IgD-negative memory B cell (primary cell): ENCODE measurements at regions not wholly inside any gene's neighbourhood (a gene's known extent, or its start where the extent isn't known, plus 50 kb on each side); places are given as distances from the start of the nearest gene placed in this dataset.
A peak's percentile ranks its signal among the peaks of the same experiment; 100 is the strongest.
"Not testable (repeated sequence)": the region's sequence is repeated elsewhere in the genome, so short reads cannot be mapped to it uniquely, and the experiment has no call there.

Source experiments
- H3K27ac Mint-ChIP-seq, 3 donors: one replicate each; pipeline ENCODE4 v1.8.0; 2020 to 2022; ENCODE audit warnings: mild to moderate bottlenecking in 3 of 3, mixed read lengths in 3 of 3, moderate library complexity in 1 of 3
- H3K27me3 Mint-ChIP-seq: one replicate; pipeline ENCODE4 v1.8.0; 2021; ENCODE audit warnings: mixed read lengths
- H3K36me3 Mint-ChIP-seq: one replicate; pipeline ENCODE4 v1.8.0; 2020; ENCODE audit warnings: mild to moderate bottlenecking, mixed read lengths
- H3K4me1 Mint-ChIP-seq, 3 donors: one replicate each; pipeline ENCODE4 v1.8.0; 2020 to 2022; ENCODE audit warnings: mixed read lengths in 3 of 3, mild to moderate bottlenecking in 1 of 3
- H3K4me3 Mint-ChIP-seq, 4 donors: one replicate each; pipeline ENCODE4 v1.8.0; 2020 to 2022; ENCODE audit warnings: mild to moderate bottlenecking in 4 of 4, mixed read lengths in 4 of 4, moderate library complexity in 3 of 4
- H3K9me3 Mint-ChIP-seq, 3 donors: one replicate each; pipeline ENCODE4 v1.8.0; 2020 to 2021; ENCODE audit warnings: mixed read lengths in 3 of 3, mild to moderate bottlenecking in 1 of 3

- Mint-ChIP-seq H3K9me3 (peaks cover 0 to 2% (median 0%) of the 10 kb centered on the region in 3 donors), H3K36me3 (peaks cover 6% of the 10 kb centered on the region), H3K4me3 (no peak overlapping the region)
Observed at GRCh38 chr5:159509002-159509660, 178.8 kb upstream of the IL12B start.

GRCh38 chr5:159510282-159510681 is 180.0 kb upstream of the IL12B start:
- Mint-ChIP-seq H3K9me3 (peaks cover 0 to 2% (median 0%) of the 10 kb centered on the region in 3 donors), H3K4me1 (peaks cover 0 to 7% (median 2%) of the 10 kb centered on the region in 3 donors), H3K27me3 (no peaks in the 10 kb centered on the region), H3K36me3 (peaks cover 6% of the 10 kb centered on the region), H3K27ac (no peak overlapping the region), H3K4me3 (no peak overlapping the region)

More at GRCh38 chr5:159509002-159509660, 178.8 kb upstream of the IL12B start:
- H3K27ac Mint-ChIP-seq: no peak overlapping the region
- no peaks in the 10 kb centered on the region for H3K27me3 Mint-ChIP-seq
- H3K4me1 Mint-ChIP-seq: peaks cover 0 to 3% (median 0%) of the 10 kb centered on the region in 3 donors

DNA sequence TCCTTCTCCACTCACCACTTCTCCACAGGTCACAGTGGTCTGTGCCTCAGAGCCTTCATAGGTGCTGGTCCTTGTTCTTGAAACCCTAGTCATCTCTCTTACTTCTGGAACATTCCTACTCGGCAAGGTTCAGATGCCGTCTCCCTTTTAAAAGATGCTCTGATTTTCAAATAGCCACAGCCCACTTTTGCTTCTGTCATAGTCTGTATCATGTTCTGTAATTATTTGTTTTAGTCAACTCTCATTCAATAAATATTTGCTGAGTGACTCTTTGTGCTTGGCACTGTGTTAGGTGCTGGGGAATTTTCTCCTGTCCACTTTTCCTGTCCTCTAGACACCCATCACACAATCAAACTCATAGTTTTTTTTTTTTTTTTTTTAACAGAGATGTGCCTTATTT is 181.3 kb upstream of the IL12B start:
- H3K27me3 Mint-ChIP-seq: no peaks in the 10 kb centered on the region
- H3K27ac Mint-ChIP-seq: no peak overlapping the region
- H3K4me1 Mint-ChIP-seq: peaks cover 0 to 12% (median 6%) of the 10 kb centered on the region in 3 donors
- peaks cover 0 to 2% (median 0%) of the 10 kb centered on the region in 3 donors for H3K9me3 Mint-ChIP-seq
- H3K36me3 Mint-ChIP-seq: peaks cover 6% of the 10 kb centered on the region
- H3K4me3 Mint-ChIP-seq: no peak overlapping the region

DNA sequence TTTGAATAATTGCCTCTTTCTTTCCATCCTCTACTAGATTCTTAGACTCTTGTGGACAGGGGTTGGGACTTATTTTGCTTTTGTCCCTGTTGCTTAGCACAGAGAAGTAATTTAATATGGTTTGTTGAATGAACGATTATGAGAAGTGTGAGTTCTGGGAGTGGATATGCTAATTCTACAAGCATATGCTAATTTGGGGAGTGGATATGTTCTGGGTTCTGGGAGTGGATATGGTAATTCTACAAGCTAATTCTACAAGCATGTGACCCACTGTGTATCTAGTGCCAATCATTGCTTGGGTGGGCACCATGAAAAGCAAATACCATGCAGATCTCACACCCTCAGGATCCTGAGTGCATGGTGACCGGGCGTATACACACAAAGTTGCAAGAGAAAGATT is 181.8 kb upstream of the IL12B start:
- Mint-ChIP-seq H3K9me3 (peaks cover 0 to 2% (median 0%) of the 10 kb centered on the region in 3 donors), H3K36me3 (peaks cover 6% of the 10 kb centered on the region), H3K27me3 (no peaks in the 10 kb centered on the region), H3K4me1 (peaks cover 0 to 12% (median 6%) of the 10 kb centered on the region in 3 donors), H3K27ac (no peak overlapping the region), H3K4me3 (no peak overlapping the region)

- Mint-ChIP-seq H3K4me1 (peaks cover 0 to 10% (median 6%) of the 10 kb centered on the region in 3 donors), H3K27me3 (no peaks in the 10 kb centered on the region), H3K9me3 (peaks cover 0 to 2% (median 0%) of the 10 kb centered on the region in 3 donors), H3K4me3 (no peak overlapping the region), H3K27ac (peak overlapping the region in 1 of 3 donors; percentile 22), H3K36me3 (no peaks in the 10 kb centered on the region)
Observed at GRCh38 chr5:159514229-159514810, 184.0 kb upstream of the IL12B start.

- Mint-ChIP-seq H3K4me1 (peaks cover 0 to 10% (median 6%) of the 10 kb centered on the region in 3 donors), H3K4me3 (no peak overlapping the region), H3K9me3 (peaks cover 0 to 2% (median 0%) of the 10 kb centered on the region in 3 donors), H3K36me3 (peaks cover 3% of the 10 kb centered on the region), H3K27ac (peak overlapping the region in 1 of 3 donors; percentile 22), H3K27me3 (no peaks in the 10 kb centered on the region)
Observed at GRCh38 chr5:159515197-159515596, 184.9 kb upstream of the IL12B start.

- H3K4me1 Mint-ChIP-seq: peaks cover 0 to 10% (median 6%) of the 10 kb centered on the region in 3 donors
- H3K36me3 Mint-ChIP-seq: peaks cover 3% of the 10 kb centered on the region
- H3K27ac Mint-ChIP-seq: no peak overlapping the region
- peaks cover 0 to 2% (median 0%) of the 10 kb centered on the region in 3 donors for H3K9me3 Mint-ChIP-seq
- no peaks in the 10 kb centered on the region for H3K27me3 Mint-ChIP-seq
- H3K4me3 Mint-ChIP-seq: peak overlapping the region in 1 of 4 donors; percentile 82
Observed at GRCh38 chr5:159515909-159516415, 185.7 kb upstream of the IL12B start.

- H3K27ac Mint-ChIP-seq: no peak overlapping the region
- peaks cover 0 to 9% (median 6%) of the 10 kb centered on the region in 3 donors for H3K4me1 Mint-ChIP-seq
- H3K9me3 Mint-ChIP-seq: peaks cover 0 to 2% (median 0%) of the 10 kb centered on the region in 3 donors
- H3K27me3 Mint-ChIP-seq: no peaks in the 10 kb centered on the region
- H3K36me3 Mint-ChIP-seq: peaks cover 6% of the 10 kb centered on the region
- no peak overlapping the region for H3K4me3 Mint-ChIP-seq
Observed at GRCh38 chr5:159518371-159518770, 188.1 kb upstream of the IL12B start.

GRCh38 chr5:159519365-159519764 is 189.1 kb upstream of the IL12B start:
- H3K4me3 Mint-ChIP-seq: no peak overlapping the region
- H3K9me3 Mint-ChIP-seq: no peaks in the 10 kb centered on the region
- no peaks in the 10 kb centered on the region for H3K27me3 Mint-ChIP-seq
- no peak overlapping the region for H3K27ac Mint-ChIP-seq
- peaks cover 6% of the 10 kb centered on the region for H3K36me3 Mint-ChIP-seq
- peaks cover 0 to 9% (median 6%) of the 10 kb centered on the region in 3 donors for H3K4me1 Mint-ChIP-seq

- Mint-ChIP-seq H3K27ac (no peak overlapping the region), H3K36me3 (peaks cover 10% of the 10 kb centered on the region), H3K9me3 (no peaks in the 10 kb centered on the region), H3K4me3 (no peak overlapping the region), H3K4me1 (no peaks in the 10 kb centered on the region), H3K27me3 (no peaks in the 10 kb centered on the region)
Observed at GRCh38 chr5:159522841-159523240, 192.6 kb upstream of the IL12B start.

- H3K27ac Mint-ChIP-seq, H3K9me3 Mint-ChIP-seq, H3K4me1 Mint-ChIP-seq, H3K27me3 Mint-ChIP-seq, H3K4me3 Mint-ChIP-seq: not testable (repeated sequence)
- peaks cover 10% of the 10 kb centered on the region for H3K36me3 Mint-ChIP-seq
Observed at GRCh38 chr5:159524279-159524678, 194.0 kb upstream of the IL12B start.

DNA sequence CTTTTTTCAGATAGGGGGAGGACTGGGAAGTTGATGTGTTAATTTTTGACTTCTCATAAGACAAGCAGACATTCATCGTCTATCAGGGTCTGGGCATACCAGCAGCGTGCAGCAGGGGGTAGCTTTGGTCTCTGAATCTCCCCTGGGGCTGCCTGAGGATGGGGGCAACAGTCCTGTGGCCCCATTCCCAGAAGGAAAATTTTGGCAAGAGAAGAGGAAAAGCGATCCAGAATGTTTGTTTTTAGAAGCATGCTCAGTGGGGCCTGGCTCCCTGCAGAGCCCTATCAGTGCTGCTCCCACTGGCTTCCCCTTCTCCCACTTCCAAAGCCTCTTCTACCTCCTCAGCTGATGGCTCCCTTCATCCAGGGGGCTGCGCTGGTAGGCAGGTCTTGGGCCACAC is 194.8 kb upstream of the IL12B start:
- H3K4me3 Mint-ChIP-seq: no peak overlapping the region
- H3K9me3 Mint-ChIP-seq: peaks cover 0 to 7% (median 0%) of the 10 kb centered on the region in 3 donors
- no peak overlapping the region for H3K27ac Mint-ChIP-seq
- H3K4me1 Mint-ChIP-seq: no peaks in the 10 kb centered on the region
- peaks cover 12% of the 10 kb centered on the region for H3K36me3 Mint-ChIP-seq
- no peaks in the 10 kb centered on the region for H3K27me3 Mint-ChIP-seq

DNA sequence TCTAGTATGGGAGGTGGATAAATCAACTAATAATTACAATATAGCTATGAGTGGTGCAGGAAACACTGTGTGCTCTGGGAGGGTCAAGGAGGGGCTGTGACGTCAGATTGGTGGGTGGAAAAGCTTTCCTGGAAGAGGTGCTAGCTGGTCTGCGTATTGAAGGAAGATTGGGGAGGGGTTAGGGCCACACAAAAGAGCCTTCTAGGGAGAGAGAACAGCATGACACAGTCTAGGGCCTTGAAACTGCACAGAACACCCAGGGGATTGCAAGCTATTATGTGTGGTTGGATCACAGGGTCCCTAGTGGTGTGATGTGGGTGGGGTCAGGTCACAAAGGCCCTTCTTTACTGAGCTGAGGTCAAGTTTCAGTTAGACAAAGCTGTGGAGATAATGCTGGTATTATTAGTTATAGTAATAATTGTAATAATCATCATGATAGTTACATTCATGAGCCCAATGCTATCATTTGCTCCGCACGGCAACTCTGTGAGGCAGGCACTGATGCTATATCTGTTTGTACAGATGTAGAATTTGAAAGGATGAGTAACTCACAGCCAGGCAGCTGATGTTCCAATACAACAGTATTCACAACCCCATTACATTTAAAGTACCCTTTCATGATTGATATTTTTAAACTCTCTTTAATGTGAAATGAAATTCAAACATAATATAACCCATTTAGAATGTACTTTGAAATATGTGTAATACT is 197.4 kb upstream of the IL12B start:
- Mint-ChIP-seq H3K36me3 (peaks cover 8% of the 10 kb centered on the region), H3K27ac (peak overlapping the region in 1 of 3 donors; percentile 80), H3K9me3 (peaks cover 0 to 7% (median 0%) of the 10 kb centered on the region in 3 donors), H3K4me3 (no peak overlapping the region), H3K27me3 (no peaks in the 10 kb centered on the region), H3K4me1 (no peaks in the 10 kb centered on the region)

DNA sequence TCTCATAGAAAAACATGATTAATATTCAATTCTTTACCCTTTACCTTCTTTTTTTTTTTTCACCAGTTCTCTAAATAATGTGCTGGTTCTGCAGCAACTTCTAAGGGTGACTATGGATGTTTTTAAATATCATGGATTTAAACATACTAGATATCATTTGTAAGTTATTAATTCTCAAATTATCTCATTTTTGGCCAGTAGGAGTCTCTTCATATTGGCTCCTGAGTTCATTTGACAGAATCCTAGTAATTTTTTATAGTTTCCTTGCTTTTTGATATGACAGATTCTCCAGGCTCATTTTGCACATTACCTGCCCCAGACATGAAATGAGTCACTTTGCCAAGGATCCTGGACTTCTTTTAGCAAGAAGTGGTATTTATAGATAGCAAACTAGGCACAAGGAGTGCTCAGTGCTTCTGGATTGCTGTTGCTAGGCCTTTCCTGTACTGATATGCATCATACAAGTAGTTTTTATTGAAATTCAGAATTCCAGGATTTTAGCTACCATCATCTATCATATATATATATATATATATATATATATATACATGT is 201.3 kb upstream of the IL12B start:
- Mint-ChIP-seq H3K36me3 (peaks cover 4% of the 10 kb centered on the region), H3K4me3 (no peak overlapping the region), H3K27ac (no peak overlapping the region), H3K4me1 (no peaks in the 10 kb centered on the region), H3K9me3 (peaks cover 0 to 7% (median 0%) of the 10 kb centered on the region in 3 donors), H3K27me3 (no peaks in the 10 kb centered on the region)

DNA sequence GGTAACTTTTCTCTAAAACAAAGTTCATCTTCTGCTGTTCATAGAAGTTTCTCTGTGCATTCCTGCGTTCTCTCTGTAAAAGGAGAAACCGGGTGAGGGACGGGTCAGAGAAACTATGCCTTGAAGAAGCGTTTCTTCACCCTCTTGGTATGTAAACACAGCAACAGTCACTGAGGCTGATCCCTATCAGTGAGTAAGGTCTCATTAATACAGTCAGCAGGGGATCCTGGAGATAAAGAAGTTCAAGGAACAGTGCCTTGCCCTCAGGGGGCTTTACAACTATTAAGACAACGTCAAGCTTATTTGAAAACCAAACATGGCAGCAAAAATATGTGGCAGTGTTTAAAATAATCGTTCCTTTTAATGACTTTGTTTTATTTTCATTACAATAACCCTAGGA is 202.9 kb upstream of the IL12B start:
- H3K4me1 Mint-ChIP-seq: no peaks in the 10 kb centered on the region
- no peaks in the 10 kb centered on the region for H3K27me3 Mint-ChIP-seq
- peaks cover 0 to 7% (median 0%) of the 10 kb centered on the region in 3 donors for H3K9me3 Mint-ChIP-seq
- peak overlapping the region in 1 of 3 donors; percentile 25 for H3K27ac Mint-ChIP-seq
- H3K4me3 Mint-ChIP-seq: no peak overlapping the region
- H3K36me3 Mint-ChIP-seq: peaks cover 9% of the 10 kb centered on the region
